ENCODE measurements at regions not wholly inside any gene's neighbourhood (a gene's known extent, or its start where the extent isn't known, plus 50 kb on each side); places are given as distances from the start of the nearest gene placed in this dataset.

GRCh38 chr1:108045460-108045859 is 80.5 kb upstream of the VAV3 start:
- H3K27me3 ChIP-seq = no peaks in the 10 kb centered on the region
- intact Hi-C loops (cut with DNase I) = no loop called here
- no peaks in the 10 kb centered on the region for H3K4me1 ChIP-seq
- H3K36me3 ChIP-seq = no peaks in the 10 kb centered on the region
- ATAC-seq (no peak), DNase-seq (no peak)
- H3K4me3 ChIP-seq = no peak overlapping the region
- WGBS (ENCODE audit: insufficient coverage, low coverage, low lambda C conversion rate, missing lambda C conversion rate) = 58% methylated on average over 5 of the region's 7 CpGs
- H3K27ac ChIP-seq = no peak overlapping the region
- TF ChIP-seq POLR2A (IDR thresholded peaks at IDR 0.05) (no peak), CTCF (IDR thresholded peaks at IDR 0.05) (no peak)
- no peaks in the 10 kb centered on the region for H3K9me3 ChIP-seq

- intact Hi-C loops (cut with DNase I) = no loop called here
- Histone ChIP-seq H3K4me3 (no peak overlapping the region), H3K9me3 (no peaks in the 10 kb centered on the region), H3K27ac (no peak overlapping the region), H3K27me3 (no peaks in the 10 kb centered on the region), H3K4me1 (no peaks in the 10 kb centered on the region), H3K36me3 (no peaks in the 10 kb centered on the region)
- ATAC-seq (no peak), DNase-seq (no peak)
- WGBS (ENCODE audit: insufficient coverage, low coverage, low lambda C conversion rate, missing lambda C conversion rate) = 43% methylated on average over 2 of the region's 2 CpGs
- TF ChIP-seq POLR2A (IDR thresholded peaks at IDR 0.05) (no peak), CTCF (IDR thresholded peaks at IDR 0.05) (no peak)
These were observed 79.3 kb upstream of the VAV3 start for GRCh38 chr1:108044318-108044717.

GRCh38 chr1:108043707-108044106 is 78.7 kb upstream of the VAV3 start:
- DNase-seq = no peak
- intact Hi-C loops (cut with DNase I) = no loop called here
- no peak overlapping the region for H3K27ac ChIP-seq
- H3K27me3 ChIP-seq = no peaks in the 10 kb centered on the region
- H3K36me3 ChIP-seq = no peaks in the 10 kb centered on the region
- ATAC-seq = peak in 2 of 4 donors; percentile 33 to 35
- H3K4me1 ChIP-seq = no peaks in the 10 kb centered on the region
- no peak overlapping the region for H3K4me3 ChIP-seq
- WGBS (ENCODE audit: insufficient coverage, low coverage, low lambda C conversion rate, missing lambda C conversion rate) = 47% methylated on average over 7 of the region's 8 CpGs
- TF ChIP-seq POLR2A (IDR thresholded peaks at IDR 0.05) (no peak), CTCF (IDR thresholded peaks at IDR 0.05) (no peak)
- no peaks in the 10 kb centered on the region for H3K9me3 ChIP-seq

GRCh38 chr1:108042610-108043009 is 77.6 kb upstream of the VAV3 start:
- no peaks in the 10 kb centered on the region for H3K4me1 ChIP-seq
- no peak overlapping the region for H3K4me3 ChIP-seq
- H3K27me3 ChIP-seq = no peaks in the 10 kb centered on the region
- no peak overlapping the region for H3K27ac ChIP-seq
- no peaks in the 10 kb centered on the region for H3K36me3 ChIP-seq
- intact Hi-C loops (cut with DNase I) = no loop called here
- H3K9me3 ChIP-seq = no peaks in the 10 kb centered on the region
- whole genome bisulfite sequencing (ENCODE audit: insufficient coverage, low coverage, low lambda C conversion rate, missing lambda C conversion rate) = 83% methylated on average over 1 of the region's 1 CpG
- ATAC-seq (no peak), DNase-seq (no peak)
- TF ChIP-seq POLR2A (IDR thresholded peaks at IDR 0.05) (no peak), CTCF (IDR thresholded peaks at IDR 0.05) (no peak)
